ENCODE measurements at regions not wholly inside any gene's neighbourhood (a gene's known extent, or its start where the extent isn't known, plus 50 kb on each side); places are given as distances from the start of the nearest gene placed in this dataset.

DNA sequence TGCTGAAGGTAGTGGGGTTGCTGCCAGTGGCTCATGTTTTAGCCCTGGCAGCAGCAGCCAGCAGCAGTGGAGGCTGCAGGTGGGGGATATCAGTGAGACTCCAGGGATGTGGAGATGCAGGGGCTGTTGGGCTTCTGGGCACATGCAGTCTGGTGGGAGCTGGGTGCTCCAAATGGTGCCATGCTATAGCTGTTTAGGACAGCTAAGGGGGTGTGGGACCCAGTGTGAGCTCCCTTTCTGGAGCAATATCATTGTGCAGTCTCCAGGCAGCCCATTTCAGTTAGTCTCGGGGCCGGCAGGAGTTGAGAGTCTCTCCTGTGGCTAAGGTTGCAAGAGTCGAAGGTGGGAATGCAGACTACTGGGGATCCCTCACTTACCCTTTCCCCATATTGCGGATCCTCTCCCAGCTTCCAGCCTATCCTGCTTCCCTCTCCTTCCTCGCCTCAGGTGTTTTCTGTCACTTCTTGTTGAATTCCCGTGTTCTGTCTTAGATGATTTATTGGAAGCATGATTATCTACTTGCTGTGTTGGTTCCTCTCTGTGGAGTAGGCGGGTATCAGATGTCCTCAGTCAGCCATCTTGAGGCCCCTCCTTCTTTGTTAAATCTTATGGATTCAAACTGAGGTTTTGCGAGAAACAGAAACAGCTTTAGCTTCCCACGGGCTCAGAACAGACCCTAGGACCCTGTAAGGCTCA is 112.0 kb downstream of the FAM43A start:
- in situ Hi-C loops (cut with HindIII; ENCODE audit: low pct_unique_long_range_greater_than_20kb, low sequenced_read_pairs) = no loop called here
- DNase-seq (ENCODE audit: low read depth) = no peak

DNA sequence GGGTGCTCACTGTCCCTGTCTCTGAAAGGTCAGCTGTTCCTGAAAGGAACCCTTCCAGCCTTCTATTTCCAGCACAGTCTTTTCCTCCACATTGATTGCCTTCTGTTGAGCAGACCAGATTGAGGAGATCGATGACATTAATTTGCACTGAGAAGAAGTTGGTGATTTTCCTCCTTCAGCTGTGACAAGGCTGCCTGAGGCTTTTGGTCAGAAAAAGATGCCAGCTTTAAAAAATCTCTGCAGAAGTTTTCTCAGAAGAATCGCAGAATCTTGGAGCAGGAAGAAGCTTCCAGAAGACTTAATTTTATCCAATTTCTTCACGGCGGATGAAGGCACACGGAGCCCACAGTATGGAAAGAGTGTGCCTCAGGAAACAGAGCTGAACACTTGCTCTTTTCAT is 112.8 kb downstream of the FAM43A start:
- in situ Hi-C loops (cut with HindIII; ENCODE audit: low pct_unique_long_range_greater_than_20kb, low sequenced_read_pairs) = no loop called here
- DNase-seq (ENCODE audit: low read depth) = no peak

DNA sequence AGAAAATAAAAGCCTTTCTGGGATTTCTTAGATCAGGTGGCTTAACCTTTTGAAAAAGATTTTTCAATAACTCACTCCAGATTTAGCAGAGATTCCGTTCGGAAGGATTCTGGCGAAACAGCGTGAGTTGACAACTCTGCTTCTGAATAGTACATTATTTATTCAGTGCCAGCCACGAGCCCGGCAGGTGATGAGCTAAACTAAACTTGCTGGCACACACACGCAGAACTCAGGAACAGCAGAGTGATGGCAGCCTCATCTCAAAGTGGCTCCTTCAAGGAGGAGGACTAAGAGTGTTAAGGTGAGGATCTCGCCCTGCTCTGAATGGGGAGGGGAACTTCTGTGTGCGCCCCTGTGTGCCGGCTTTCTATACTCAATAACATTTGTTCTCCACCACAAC is 114.3 kb downstream of the FAM43A start:
- in situ Hi-C loops (cut with HindIII; ENCODE audit: low pct_unique_long_range_greater_than_20kb, low sequenced_read_pairs) = no loop called here
- no peak for DNase-seq (ENCODE audit: low read depth)

DNA sequence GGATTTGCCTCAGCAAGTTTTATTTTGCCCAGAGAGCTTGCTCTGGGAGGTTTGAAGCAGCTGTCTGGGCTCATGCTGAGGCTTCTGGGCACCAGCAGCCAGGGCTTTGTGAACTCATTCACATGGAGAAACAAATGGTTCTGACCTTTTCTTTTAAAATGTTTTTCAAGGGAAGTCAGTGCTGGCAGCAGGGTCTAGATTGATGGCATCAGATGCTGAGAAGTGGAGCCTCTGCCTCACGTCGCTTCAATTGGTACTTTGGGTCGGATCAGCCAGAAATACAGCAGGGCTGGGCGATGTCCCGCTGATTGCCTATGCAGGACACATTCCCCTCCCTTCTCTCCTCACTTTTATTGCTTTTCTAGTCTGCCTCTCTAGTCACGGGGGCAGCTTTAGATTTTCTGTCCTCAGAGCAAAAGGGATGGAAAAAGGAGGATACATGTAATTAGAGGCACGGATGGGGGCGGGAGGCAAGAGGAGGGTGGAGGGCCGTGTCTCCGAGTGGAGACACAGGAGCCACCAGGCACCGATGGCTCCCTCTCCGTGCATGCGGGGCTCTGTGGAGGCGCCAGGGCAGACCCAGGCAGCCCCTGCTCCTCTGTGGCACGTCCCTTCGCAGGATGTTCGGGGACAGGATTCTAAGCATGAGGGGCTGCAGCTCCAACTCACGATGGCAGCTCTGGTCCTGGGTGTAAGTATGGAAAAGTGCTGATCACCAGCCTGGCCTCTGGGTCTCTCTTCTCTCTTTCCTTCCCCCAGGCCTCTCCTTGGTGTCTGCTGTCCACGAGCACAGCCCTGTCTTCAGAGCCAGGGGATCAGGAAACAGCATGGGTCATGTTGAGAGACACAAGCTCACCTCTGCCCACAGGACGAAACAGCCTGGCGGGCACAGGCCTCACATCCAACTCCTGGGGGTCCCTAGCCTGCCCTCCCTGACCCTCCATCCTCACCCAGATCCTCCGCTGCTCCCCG is 116.1 kb downstream of the FAM43A start:
- no peak for DNase-seq (ENCODE audit: low read depth)
- in situ Hi-C loops (cut with HindIII; ENCODE audit: low pct_unique_long_range_greater_than_20kb, low sequenced_read_pairs) = no loop called here

DNA sequence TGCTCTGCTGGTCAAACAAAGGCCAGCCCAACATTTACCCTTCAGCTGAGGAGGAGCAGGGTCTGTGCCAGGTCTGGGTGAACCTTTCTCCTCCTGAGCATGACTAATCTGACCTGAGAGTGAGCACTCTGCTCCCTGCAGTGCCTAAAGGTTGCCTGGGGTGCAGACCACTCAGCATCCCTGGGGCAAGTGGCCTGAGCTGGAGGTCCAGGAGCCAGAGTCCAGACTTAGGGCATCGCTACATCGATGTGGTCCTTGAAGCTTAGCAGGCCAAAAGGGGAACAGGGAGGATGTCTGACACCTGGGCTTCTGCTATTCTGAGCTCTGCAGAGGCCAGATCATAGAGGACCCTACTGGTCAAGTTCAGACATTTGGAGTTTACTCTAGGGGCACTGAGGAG is 119.1 kb downstream of the FAM43A start:
- in situ Hi-C loops (cut with HindIII; ENCODE audit: low pct_unique_long_range_greater_than_20kb, low sequenced_read_pairs) = no loop called here

DNA sequence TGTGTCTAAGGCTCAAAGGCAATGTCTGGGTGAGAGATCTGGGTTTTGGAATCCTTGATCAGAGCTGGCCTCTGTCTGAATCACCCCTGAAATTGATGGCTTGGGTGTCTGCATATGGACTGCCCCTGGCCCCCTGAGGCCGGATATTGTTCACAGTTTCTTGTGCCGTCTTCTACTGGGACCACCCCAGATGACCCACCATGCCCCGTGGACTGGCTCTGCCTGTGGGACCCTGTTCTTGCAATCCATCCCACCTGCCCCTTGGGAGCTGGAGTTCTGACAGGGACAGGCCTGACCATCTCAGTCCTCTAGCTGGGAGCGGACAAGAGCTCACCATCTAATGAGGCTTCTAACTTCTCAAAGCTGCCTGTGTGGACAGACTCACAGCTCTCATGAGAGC is 119.9 kb downstream of the FAM43A start:
- in situ Hi-C loops (cut with HindIII; ENCODE audit: low pct_unique_long_range_greater_than_20kb, low sequenced_read_pairs) = no loop called here
- no peak for DNase-seq (ENCODE audit: low read depth)

More for the DNA sequence above, 119.1 kb downstream of the FAM43A start:
- no peak for DNase-seq (ENCODE audit: low read depth)

DNA sequence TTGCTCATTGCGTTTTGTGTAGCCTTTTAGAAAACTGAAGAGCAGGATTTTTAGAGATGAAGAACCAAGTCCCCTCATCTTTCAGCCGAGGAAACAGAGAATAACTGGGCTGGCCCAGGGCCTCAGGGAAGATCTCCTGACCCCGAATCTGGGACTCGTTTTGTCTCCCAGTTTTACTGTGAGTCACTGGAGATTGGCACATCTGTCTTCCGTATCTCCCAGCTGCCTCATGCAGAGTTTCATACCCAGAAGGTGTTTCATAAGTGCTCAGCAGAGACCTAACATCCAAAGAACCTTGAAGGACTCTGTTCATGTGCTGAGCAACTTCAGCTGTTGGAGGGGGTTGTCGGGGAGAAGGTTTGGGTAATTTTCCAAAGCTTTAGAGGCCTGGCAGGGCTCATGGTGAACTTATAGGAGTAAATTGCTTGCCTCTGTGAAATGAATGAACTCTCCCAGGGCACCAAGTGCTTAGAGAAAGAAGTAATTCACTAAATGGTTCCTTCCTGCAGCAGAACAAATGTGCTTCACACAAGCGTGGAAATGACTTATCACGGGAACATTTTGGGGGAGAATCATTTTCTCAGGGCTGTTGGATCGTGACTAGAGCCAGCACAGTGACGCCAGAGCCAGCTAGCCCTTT is 121.4 kb downstream of the FAM43A start:
- DNase-seq (ENCODE audit: low read depth) = no peak

DNA sequence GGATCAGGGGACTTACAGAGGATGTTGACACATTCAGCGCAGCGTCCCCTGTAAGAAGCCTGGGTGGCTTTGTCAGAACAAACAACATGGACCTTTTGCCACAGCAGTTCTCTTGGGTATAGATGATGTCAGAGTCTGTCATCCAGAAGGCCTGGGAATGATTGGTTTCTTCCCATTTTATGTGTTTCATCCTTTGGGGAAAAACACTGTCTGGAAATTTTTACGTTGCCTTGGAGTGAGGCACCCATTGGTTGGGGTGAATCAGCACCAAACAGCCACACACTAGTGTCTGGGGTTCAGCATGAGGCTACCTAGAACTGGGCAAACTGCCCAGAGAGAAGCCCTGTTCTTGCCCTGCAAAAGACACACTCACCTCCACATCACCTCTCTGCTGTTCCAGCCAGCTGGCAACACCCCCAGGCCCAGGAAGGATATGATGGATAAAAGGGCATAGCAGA is 123.0 kb downstream of the FAM43A start:
- DNase-seq (ENCODE audit: low read depth) = no peak
- in situ Hi-C loops (cut with HindIII; ENCODE audit: low pct_unique_long_range_greater_than_20kb, low sequenced_read_pairs) = no loop called here

More for the DNA sequence above, 121.4 kb downstream of the FAM43A start:
- in situ Hi-C loops (cut with HindIII; ENCODE audit: low pct_unique_long_range_greater_than_20kb, low sequenced_read_pairs) = no loop called here

DNA sequence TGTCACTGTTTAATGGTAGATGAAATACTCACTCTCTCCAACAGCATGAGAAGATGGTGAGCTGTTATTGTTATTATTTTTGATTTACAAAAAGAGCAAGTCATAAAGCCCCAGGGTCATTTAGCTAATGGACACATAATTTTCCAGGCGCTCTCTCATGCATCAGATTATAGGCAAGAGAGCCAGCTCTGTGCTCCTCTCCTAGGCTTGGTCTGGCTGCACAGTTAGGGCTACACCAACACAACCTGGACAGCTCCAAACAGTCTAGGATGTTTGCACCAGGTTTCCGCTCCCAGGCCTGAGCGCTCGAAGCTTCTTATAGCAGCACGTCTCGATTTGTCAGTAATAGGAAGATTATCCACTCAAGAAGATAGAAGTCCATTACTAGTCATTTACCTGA is 123.7 kb downstream of the FAM43A start:
- DNase-seq (ENCODE audit: low read depth) = no peak
- in situ Hi-C loops (cut with HindIII; ENCODE audit: low pct_unique_long_range_greater_than_20kb, low sequenced_read_pairs) = no loop called here

DNA sequence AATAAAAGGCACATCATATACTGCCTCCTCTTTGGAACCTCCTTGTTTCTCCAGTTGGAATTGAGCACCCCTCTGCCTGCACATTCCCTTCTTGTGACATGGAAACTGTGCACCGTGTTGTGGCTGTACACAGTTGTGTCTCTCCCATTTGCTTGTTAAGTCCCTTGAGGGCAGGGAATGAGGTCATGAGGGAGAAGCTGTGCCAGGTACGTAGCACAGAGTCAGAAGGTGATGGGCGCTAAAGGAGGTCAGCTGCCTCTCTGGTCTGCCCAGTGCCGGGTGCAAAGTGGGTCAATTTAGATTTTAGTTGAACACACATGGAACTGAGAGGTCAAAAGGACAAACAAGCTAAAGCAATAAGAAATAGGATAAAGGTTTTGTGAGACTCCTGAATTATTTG is 124.4 kb downstream of the FAM43A start:
- in situ Hi-C loops (cut with HindIII; ENCODE audit: low pct_unique_long_range_greater_than_20kb, low sequenced_read_pairs) = no loop called here
- no peak for DNase-seq (ENCODE audit: low read depth)

DNA sequence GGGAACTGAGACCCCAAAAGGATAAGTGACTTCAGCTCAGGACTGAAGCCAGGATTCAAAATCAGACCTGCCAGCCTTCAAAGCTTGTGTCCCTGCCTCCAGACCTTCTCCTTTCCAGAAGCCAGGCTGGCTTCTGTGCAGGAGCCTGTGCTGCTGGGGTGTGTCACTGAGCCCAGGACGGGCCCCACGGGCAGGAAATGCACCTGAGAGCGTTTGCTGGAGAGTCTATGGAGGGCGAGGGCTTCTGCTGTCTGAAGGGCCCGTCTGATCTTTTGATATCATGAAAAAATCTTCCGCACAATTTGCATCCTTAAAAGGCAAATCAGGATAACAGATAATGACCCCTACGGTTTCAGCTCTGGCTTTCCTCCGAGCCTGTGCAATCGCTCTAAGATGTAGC is 125.4 kb downstream of the FAM43A start:
- in situ Hi-C loops (cut with HindIII; ENCODE audit: low pct_unique_long_range_greater_than_20kb, low sequenced_read_pairs) = no loop called here
- DNase-seq (ENCODE audit: low read depth) = no peak

DNA sequence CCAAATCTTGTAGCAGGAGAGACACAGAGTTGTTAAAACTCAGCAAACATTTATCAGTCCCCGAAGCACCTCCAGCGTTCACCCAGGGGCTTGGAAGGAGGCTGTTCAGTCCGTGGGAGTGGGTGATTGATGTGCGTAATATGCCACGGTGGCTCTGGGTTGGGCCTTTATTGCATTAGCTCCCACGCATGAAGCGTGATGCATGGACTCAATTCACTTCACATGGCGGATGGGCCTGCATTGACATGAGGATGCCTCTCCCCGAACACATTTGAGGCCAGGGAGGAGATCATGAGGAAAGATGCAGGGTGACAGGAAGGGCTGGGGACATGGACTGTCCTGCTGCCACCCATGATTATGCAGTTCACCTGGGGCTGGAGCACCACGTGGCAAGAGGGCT is 126.5 kb downstream of the FAM43A start:
- DNase-seq (ENCODE audit: low read depth) = no peak
- in situ Hi-C loops (cut with HindIII; ENCODE audit: low pct_unique_long_range_greater_than_20kb, low sequenced_read_pairs) = no loop called here

DNA sequence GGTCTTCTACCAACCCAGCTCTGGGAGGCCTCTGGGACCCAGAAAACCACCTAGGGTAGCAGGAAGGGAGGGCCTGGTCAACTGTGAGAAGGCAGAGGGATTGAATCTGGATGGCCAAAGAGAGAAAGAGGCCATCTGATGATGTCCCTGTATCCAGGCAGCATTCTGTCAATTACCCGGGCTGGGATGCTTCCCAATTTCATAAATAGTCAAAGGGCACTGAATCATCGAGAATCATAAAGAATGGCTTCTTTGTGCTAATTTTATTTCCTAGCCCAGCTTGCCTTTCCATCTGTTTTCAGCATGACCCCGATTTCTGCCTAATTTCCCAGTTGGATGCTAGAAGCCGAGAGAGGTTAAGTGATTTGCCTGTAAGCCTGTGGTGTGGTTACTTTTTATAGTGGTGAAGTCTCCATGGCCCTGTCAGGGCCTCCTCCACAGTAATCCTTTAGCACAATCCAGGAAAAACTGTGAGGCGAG is 129.2 kb downstream of the FAM43A start:
- DNase-seq (ENCODE audit: low read depth) = no peak
- in situ Hi-C loops (cut with HindIII; ENCODE audit: low pct_unique_long_range_greater_than_20kb, low sequenced_read_pairs) = no loop called here

DNA sequence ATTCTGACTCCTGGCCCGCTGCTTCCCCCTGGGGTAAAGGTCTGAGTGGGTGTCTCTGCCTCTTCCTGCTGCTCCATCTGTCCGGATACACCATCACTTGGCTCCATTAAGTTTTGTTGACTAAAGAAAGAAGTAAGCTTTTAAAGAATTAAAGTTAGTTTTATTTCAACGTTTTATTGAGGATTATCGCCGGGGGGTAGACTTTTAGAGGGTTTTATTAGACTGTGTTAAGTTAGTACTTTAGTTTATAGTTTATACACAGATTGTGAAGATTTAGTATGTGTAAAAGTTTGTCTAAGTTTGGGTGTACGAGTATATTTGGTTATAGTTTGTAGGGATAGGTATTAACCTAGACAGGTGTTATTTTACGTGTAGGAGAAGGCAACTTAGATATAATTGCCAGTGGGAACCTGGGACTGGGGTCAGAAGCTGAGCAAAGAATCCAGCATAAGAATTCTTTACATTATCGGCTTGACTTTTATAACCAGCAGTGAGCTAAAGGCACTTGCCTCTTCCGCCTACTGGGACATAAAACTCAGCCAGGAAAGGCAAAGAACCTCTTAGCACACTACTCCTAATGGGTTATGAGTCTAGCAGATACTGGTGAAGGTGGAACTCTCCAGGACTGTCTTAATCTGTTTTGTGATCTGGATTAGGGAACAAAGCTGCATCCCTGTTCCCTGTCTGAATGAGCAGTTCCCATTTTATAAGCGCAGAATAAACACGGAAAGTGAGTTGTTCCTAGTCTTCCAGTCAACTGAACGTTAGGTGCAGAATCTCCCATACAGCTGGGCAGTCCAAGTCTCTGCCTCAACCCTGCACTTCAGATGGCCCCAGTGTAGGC is 131.3 kb downstream of the FAM43A start:
- in situ Hi-C loops (cut with HindIII; ENCODE audit: low pct_unique_long_range_greater_than_20kb, low sequenced_read_pairs) = no loop called here
- DNase-seq (ENCODE audit: low read depth) = no peak

DNA sequence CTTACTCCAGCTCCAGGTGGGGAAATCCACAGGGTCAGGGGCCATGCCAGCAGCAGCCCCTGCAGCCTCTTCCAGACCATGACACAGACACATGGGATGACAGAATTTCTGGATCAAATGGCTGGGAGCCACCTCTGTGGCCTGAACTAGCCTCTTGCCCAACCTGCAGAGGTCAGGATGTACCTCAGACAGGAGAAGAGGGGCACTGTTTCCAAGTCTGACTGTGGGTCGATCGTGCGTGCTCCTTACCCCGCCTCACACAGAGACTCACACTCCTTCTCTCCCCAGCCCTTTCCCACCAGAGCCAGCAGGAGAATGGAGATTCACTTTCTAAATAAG is 131.9 kb downstream of the FAM43A start:
- in situ Hi-C loops (cut with HindIII; ENCODE audit: low pct_unique_long_range_greater_than_20kb, low sequenced_read_pairs) = no loop called here
- DNase-seq (ENCODE audit: low read depth) = no peak

DNA sequence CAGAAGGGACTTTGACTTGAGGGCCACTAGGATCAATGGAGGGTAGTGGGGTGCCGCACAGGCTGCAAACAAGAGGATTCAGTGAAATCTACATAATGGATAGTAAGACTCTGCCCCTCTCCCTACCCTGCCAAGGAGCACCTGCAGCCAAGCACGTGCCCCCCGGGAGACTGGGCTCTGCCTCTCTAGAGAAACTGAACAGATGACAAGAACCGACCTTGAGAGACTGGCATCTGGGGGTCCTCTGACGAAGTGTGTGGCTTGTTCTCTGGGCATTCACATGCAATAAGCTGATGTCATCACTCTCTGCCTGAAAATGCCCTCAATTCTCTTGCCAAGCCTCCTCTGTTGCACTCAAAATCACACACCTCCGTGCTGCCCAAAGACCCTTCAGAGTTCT is 132.3 kb downstream of the FAM43A start:
- in situ Hi-C loops (cut with HindIII; ENCODE audit: low pct_unique_long_range_greater_than_20kb, low sequenced_read_pairs) = no loop called here
- no peak for DNase-seq (ENCODE audit: low read depth)

DNA sequence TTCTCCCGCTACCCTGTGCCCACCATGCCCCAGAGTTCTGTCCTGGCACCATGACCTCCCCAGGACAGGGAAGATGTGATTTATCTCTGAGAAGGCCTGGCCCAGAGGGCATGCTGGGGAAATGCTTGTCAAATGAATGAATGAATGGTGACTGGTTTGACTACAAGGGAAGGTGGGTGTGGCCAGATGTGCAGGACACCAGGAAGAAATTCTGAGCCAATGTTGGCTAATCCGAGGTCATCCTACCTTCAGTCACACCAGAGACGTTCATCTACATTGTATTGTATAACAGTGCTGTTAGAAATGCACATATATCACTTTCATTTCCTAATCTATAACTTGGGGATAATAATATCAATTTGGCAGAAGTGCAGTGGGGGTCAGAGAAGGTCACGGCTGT is 138.4 kb downstream of the FAM43A start:
- no peak for DNase-seq (ENCODE audit: low read depth)
- in situ Hi-C loops (cut with HindIII; ENCODE audit: low pct_unique_long_range_greater_than_20kb, low sequenced_read_pairs) = no loop called here

DNA sequence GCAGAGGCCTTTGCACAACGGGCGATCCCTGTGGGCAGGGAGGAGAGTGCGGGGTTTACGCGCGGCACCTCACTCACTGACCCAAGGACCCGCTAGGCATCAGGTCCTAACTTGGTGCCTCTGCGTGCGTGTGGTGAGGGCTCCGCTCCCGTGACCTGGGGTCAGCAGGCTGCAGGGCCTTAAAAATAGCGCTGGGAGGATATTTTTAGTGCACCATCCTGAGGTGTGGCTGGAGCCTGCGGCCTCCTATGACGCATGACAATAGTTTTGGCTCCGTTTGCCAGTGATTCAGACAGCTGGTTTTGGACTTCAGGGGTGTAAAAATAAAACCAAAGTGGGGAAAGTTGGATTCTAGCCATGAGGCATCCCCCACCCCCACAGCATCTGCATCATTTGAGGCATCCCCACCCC is 139.0 kb downstream of the FAM43A start:
- DNase-seq (ENCODE audit: low read depth) = no peak
- in situ Hi-C loops (cut with HindIII; ENCODE audit: low pct_unique_long_range_greater_than_20kb, low sequenced_read_pairs) = no loop called here
